Fibroblast of villous mesenchyme (primary cell): ENCODE measurements at regions not wholly inside any gene's neighbourhood (a gene's known extent, or its start where the extent isn't known, plus 50 kb on each side); places are given as distances from the start of the nearest gene placed in this dataset.

ENCODE experiments used
- DNase-seq: peaks from one replicate; pipeline ENCODE4 v3.0.0-alpha.2; 2010; ENCODE audit warnings: low read depth
- H3K4me3 ChIP-seq: 2 replicates; pipeline ENCODE4 v1.5.1; 2011; ENCODE audit warnings: low read depth, mild to moderate bottlenecking, low read length
- CTCF ChIP-seq: IDR thresholded peaks from 2 replicates; pipeline ENCODE4 v1.5.1; 2012; ENCODE audit warnings: low read depth, mild to moderate bottlenecking, low read length; ENCODE audit not compliant: insufficient read depth

- TF ChIP-seq CTCF = no peak
- no peak overlapping the region for H3K4me3 ChIP-seq
- no peak for DNase-seq
Observed at GRCh38 chr4:16310606-16311005, 84.3 kb upstream of the TAPT1 start.

- no peak for TF ChIP-seq CTCF
- no peak for DNase-seq
- H3K4me3 ChIP-seq = no peak overlapping the region
Observed at GRCh38 chr4:16302648-16303047, 76.4 kb upstream of the TAPT1 start.

GRCh38 chr4:16297003-16297402 lies 70.7 kb upstream of the TAPT1 start:
- no peak for TF ChIP-seq CTCF
- DNase-seq = no peak
- H3K4me3 ChIP-seq = no peak overlapping the region

- DNase-seq = peak; percentile 14
- H3K4me3 ChIP-seq = no peak overlapping the region
- TF ChIP-seq CTCF = no peak
Observed at GRCh38 chr4:16294455-16294854, 68.2 kb upstream of the TAPT1 start.

- no peak for TF ChIP-seq CTCF
- DNase-seq = no peak
Observed at GRCh38 chr4:16293210-16293838, 67.1 kb upstream of the TAPT1 start.

GRCh38 chr4:16292585-16292984 lies 66.3 kb upstream of the TAPT1 start:
- no peak overlapping the region for H3K4me3 ChIP-seq
- no peak for DNase-seq
- no peak for TF ChIP-seq CTCF

More at GRCh38 chr4:16293210-16293838, 67.1 kb upstream of the TAPT1 start:
- H3K4me3 ChIP-seq = no peak overlapping the region
